Stimulated activated CD8-positive, alpha-beta memory T cell treated with anti-CD3 and anti-CD28 coated beads, Interleukin-7, amount 100 ng/mL, for 4 hours (primary cell): ENCODE measurements at regions not wholly inside any gene's neighbourhood (a gene's known extent, or its start where the extent isn't known, plus 50 kb on each side); places are given as distances from the start of the nearest gene placed in this dataset.
"Not testable (repeated sequence)": the region's sequence is repeated elsewhere in the genome, so short reads cannot be mapped to it uniquely, and the experiment has no call there.

Experiments
- DNase-seq, 2 donors: peaks; one replicate each; pipeline ENCODE4 v3.0.0-alpha.2; 2020; ENCODE audit warnings: low read depth in 2 of 2

GRCh38 chr9:71273613-71274012 is 152.2 kb upstream of the TRPM3 start:
- no peak for DNase-seq

- DNase-seq, result no peak
Observed at GRCh38 chr9:71271602-71272001, 150.2 kb upstream of the TRPM3 start.

GRCh38 chr9:71270554-71270953 is 149.1 kb upstream of the TRPM3 start:
- no peak for DNase-seq

- DNase-seq, result no peak
Observed at GRCh38 chr9:71269859-71270258, 148.4 kb upstream of the TRPM3 start.

- DNase-seq, result no peak
Observed at GRCh38 chr9:71268871-71269635, 147.6 kb upstream of the TRPM3 start.

GRCh38 chr9:71263451-71263850 is 142.0 kb upstream of the TRPM3 start:
- DNase-seq, result no peak

- not testable (repeated sequence) for DNase-seq
Observed at GRCh38 chr9:71260419-71260818, 139.0 kb upstream of the TRPM3 start.

GRCh38 chr9:71254592-71255277 is 133.3 kb upstream of the TRPM3 start:
- DNase-seq, result no peak

GRCh38 chr9:71253011-71253410 is 131.6 kb upstream of the TRPM3 start:
- DNase-seq, result no peak

- no peak for DNase-seq
Observed at GRCh38 chr9:71250581-71250980, 129.2 kb upstream of the TRPM3 start.

GRCh38 chr9:71249729-71250317 is 128.4 kb upstream of the TRPM3 start:
- no peak for DNase-seq

GRCh38 chr9:71245651-71246050 is 124.2 kb upstream of the TRPM3 start:
- no peak for DNase-seq

- no peak for DNase-seq
Observed at GRCh38 chr9:71243951-71244350, 122.5 kb upstream of the TRPM3 start.

- no peak for DNase-seq
Observed at GRCh38 chr9:71242081-71242480, 120.7 kb upstream of the TRPM3 start.

- DNase-seq, result no peak
Observed at GRCh38 chr9:71237051-71237450, 115.6 kb upstream of the TRPM3 start.

GRCh38 chr9:71233646-71234045 is 112.2 kb upstream of the TRPM3 start:
- no peak for DNase-seq

GRCh38 chr9:71223953-71224538 is 102.6 kb upstream of the TRPM3 start:
- DNase-seq, result no peak

- no peak for DNase-seq
Observed at GRCh38 chr9:71218774-71219173, 97.4 kb upstream of the TRPM3 start.

- no peak for DNase-seq
Observed at GRCh38 chr9:71213633-71214032, 92.2 kb upstream of the TRPM3 start.

GRCh38 chr9:71210326-71210725 is 88.9 kb upstream of the TRPM3 start:
- DNase-seq, result no peak

- DNase-seq, result no peak
Observed at GRCh38 chr9:71209890-71210289, 88.5 kb upstream of the TRPM3 start.

- DNase-seq, result no peak
Observed at GRCh38 chr9:71202931-71203330, 81.5 kb upstream of the TRPM3 start.

GRCh38 chr9:71191708-71192107 is 70.3 kb upstream of the TRPM3 start:
- DNase-seq, result no peak
